HG02678 (cell line): ENCODE measurements at regions not wholly inside any gene's neighbourhood (a gene's known extent, or its start where the extent isn't known, plus 50 kb on each side); places are given as distances from the start of the nearest gene placed in this dataset.
"Not testable (repeated sequence)": the region's sequence is repeated elsewhere in the genome, so short reads cannot be mapped to it uniquely, and the experiment has no call there.

Experiments used
- ATAC-seq: cut with Tn5 transposase; IDR thresholded peaks from one replicate; pipeline ENCODE4 v1.9.1; 2021; ENCODE audit warnings: mild to moderate bottlenecking, moderate library complexity; ENCODE audit not compliant: unreplicated experiment

DNA sequence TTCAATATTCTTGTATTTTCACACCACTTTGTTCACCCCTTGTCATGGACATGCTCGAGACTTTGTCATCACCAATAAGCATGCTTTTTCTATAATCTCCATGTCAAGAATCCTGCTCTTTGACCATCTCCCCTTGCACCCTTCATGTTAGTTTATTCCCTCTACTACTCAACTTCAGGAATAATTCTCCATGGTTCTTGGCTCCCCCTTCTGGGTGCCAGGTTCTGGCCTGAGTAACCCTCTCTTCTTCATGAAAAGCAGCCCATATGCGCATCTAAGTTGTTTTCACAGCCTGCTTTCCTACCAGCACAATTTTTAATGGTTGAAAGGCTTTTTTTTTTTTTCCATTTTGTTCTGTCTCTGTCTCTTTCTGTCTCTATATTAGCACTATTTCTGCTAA lies 160.7 kb downstream of the LEPR start:
- ATAC-seq = no peak

- ATAC-seq = no peak
Measured at GRCh38 chr1:65584399-65584798, 163.9 kb downstream of the LEPR start.

DNA sequence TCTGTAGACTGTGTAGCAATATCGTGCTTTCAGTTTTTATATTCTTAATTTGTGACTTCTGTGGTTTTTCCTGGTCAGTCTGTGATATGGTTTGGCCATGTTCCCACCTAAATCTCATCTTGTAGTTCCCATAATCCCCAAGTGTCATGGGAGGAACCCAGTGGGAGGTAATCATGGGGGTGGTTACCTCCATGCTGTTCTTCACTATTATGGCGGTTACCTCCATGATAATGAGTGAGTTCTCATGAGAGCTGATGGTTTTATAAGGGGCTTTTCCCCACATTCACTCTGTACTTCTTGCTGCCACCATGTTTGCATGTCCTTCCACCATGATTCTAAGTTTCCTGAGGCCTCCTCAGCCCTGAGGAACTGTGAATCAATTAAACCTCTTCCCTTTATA lies 169.8 kb downstream of the LEPR start:
- no peak for ATAC-seq

GRCh38 chr1:65593516-65593915 lies 173.0 kb downstream of the LEPR start:
- no peak for ATAC-seq

GRCh38 chr1:65595724-65596123 lies 175.3 kb downstream of the LEPR start:
- no peak for ATAC-seq

DNA sequence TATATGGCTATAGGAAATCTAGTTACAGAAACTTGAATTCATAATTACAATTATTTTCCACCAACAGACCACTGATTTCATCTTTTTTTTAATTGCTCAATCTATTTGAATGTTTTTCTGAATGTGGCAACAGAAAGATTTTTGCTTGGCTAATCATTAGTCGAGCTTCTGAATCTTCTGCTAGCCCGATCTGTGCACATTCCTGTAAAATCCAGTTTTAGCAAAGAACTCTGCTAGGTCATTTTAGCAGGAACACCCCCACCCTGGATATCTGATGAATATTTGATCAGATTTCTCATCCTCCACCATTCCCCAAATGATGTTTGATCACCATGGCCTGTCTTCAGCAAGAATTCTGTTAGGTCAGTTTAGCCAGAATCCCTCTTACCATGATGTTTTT lies 176.3 kb downstream of the LEPR start:
- ATAC-seq = no peak

GRCh38 chr1:65605621-65606020 lies 185.2 kb downstream of the LEPR start:
- no peak for ATAC-seq

DNA sequence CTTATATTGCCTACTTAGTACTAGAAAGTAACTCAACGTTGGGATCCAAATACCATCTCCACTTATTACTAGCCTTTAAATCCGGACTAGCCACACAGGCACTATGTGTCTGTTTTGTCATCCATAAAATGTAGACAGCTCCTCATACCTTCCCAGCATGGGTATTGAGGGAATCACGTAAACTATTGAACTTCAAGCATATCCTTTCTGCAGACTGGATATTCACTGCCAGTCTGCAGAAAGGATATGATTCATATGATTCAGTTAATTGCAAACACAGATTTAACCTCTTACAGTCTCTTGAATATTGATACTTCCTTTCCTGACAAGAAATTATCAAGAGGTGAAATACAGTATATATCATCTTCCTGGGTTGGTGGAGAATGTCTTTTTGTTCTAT lies 186.0 kb downstream of the LEPR start:
- ATAC-seq = no peak

DNA sequence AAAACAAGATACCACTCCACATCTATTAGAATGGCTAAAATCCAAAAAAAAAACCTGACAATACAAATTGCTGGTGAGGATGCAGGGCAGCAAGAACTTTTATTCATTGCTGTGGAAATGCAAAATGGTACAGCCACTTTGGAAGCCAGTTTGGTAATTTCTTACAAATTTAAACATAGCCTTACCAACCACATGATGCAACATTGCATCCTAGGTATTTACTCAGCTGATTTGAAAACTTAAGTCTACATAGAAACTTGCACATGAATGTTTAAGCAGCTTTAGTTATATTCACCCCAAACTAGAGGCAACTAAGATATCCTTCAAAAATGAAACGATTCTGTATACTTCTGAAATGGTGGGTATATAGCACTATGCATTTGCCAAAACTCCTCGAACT lies 178.8 kb upstream of the PDE4B start:
- no peak for ATAC-seq

DNA sequence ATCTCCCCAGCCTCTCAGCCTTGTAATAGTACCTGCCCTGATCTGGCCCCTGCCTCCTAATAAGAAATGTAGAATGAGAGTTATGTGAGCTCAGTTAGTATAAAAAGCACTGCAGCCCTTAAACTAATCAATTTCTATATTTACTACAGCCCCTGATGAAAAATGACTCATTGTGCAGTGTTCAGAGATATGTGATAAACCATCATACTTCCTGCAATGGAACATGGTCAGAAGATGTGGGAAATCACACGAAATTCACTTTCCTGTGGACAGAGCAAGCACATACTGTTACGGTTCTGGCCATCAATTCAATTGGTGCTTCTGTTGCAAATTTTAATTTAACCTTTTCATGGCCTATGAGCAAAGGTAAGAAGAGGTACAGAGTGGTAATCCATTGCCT lies 176.8 kb upstream of the PDE4B start:
- no peak for ATAC-seq

- not testable (repeated sequence) for ATAC-seq
Measured at GRCh38 chr1:65621721-65622120, 171.0 kb upstream of the PDE4B start.

DNA sequence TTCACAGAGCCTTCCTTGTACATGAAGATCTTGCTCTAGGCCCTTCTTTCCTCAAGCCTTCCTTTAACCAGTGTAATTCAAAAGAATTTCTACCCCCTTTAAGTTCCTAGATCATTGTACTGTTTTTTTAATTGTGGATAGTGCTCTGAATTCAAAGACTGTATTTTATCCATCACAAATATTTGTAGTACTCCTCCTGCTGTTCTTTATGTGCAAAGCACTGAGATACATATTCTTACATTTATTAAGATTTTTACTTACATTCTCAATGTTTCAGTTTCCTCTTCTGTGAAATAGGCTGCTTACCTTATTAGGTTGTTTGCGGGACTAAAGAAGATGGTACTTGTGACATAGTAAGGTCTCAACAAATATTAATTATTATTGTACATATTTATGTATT lies 168.8 kb upstream of the PDE4B start:
- ATAC-seq = no peak

- no peak for ATAC-seq
Measured at GRCh38 chr1:65625528-65625927, 167.2 kb upstream of the PDE4B start.

DNA sequence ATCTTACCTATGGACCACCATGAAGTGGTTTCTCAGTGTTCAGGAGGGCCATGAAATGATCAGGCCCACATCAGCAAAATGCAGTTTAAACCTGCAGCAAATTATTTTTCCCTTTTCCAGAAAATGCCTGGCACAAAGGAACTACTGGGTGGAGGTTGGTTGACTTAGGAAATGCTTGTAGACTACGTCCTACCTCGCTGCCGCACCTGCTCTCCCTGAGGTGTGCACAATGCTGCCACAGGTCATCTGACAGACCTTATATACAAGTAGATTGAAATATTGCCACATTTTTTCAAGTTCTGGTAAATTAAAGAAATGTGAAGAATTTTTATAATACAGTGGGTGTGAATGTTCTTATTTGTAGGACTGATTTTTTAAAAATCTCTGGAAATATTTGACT lies 166.7 kb upstream of the PDE4B start:
- ATAC-seq = no peak

DNA sequence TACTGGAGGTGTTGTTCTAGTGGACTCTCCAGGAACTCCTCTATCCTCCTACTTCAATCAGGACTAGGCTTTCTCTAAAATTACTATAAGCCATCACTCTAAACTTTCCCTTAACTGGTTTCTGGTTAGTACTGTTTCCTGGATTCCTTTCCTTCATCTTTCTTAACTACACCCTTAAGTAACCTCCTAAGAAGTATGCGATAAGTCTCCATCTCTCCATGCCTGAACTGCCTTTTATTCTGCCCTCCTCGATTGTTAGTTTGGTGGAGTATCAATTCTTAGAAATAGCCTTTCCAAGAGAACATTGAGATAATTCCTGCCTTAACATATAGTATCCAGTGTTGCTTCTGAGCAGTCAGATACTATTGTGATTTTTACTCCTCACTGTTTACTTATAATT lies 162.9 kb upstream of the PDE4B start:
- ATAC-seq = no peak

GRCh38 chr1:65630855-65631254 lies 161.8 kb upstream of the PDE4B start:
- no peak for ATAC-seq

- ATAC-seq = no peak
Measured at GRCh38 chr1:65632235-65632634, 160.5 kb upstream of the PDE4B start.

DNA sequence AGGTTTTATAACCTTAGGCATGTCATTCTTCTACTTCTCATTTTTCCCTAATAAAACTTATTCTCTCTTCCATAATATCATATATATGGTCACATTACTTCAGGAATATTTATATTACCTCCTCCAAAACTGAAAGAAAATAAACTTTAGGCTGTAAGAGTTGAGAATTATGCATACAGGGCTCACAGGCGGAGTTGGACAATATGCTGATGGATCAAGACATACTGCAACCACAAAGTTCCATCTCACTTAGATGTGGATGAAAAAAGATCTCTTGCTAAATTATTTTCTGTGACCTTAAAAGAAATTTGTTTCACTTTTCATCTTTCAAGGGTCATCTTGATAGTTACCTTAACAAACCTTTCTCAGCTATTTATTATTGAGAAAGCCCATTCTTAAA lies 152.6 kb upstream of the PDE4B start:
- ATAC-seq = no peak

- ATAC-seq = not testable (repeated sequence)
Measured at GRCh38 chr1:65649185-65649584, 143.5 kb upstream of the PDE4B start.

DNA sequence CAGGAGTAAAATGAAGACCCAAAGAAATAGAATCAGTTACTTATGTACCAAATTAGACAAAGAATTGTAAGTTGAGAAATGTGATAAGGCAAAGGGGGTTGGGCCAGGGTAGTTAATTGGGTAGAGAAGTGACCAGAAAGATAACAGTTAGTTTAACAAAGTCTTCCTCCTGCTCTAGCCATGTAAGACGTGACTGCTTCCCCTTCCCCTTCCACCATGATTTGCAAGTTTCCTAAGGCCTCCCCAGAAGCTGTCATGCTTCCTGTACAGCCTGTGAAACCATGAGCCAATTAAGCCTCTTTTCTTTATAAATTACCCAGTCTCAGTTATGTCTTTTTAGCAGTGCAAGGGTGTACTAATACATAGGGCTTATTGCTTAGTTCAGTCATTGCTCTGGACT lies 142.0 kb upstream of the PDE4B start:
- ATAC-seq = no peak

DNA sequence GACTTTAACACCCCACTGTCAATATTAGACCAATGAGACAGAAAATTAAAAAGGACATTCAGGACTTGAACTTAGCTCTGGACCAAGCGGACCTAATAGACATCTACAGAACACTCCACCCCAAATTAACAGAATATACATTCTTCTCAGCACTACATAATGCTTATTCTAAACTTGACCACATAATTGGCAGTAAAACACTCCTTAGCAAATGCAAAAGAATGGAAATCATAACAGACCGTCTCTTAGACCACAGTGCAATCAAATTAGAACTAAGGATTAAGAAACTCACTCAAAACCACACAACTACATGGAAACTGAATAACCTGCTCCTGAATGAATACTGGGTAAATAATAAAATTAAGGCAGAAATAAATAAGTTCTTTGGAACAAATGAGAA lies 138.2 kb upstream of the PDE4B start:
- not testable (repeated sequence) for ATAC-seq

GRCh38 chr1:65657609-65658008 lies 135.1 kb upstream of the PDE4B start:
- ATAC-seq = not testable (repeated sequence)

DNA sequence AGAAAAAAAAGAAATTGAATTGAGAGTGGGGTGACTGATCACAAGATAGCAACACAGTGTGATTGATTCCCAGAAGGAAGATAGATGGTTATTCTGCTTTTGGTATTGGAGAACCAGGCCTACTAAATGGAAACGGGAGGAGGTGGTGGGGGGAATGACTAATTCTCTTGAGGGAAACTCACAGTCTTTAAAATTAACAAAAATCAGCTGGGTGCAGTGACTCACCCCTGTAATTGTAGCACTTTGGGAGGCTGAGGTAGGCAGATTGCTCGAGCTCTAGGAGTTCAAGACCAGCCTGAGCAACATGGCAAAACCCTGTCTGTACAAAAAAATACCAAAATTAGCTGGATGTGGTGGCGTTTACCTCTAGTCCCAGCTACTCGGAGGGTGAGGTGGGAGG lies 134.6 kb upstream of the PDE4B start:
- no peak for ATAC-seq

DNA sequence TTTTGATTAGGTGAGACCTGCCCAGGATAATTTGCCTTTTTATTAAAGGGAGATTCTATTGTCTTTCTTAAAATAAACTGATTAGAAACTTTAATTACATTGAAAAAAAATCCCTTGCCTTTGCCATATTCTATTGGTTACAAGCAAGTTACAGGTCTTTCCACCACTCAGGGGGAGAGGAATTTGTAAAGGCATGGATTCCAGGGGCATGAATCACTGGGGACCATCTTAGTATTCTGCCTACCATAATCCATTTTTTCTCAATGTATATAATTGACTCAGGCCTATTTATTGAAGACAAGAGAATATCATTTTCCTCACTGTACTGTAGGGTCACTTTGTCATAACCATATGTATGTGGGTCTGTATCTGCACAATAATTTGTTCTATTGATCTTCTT lies 124.3 kb upstream of the PDE4B start:
- ATAC-seq = no peak
